OCI-LY7 (cell line): ENCODE measurements at regions not wholly inside any gene's neighbourhood (a gene's known extent, or its start where the extent isn't known, plus 50 kb on each side); places are given as distances from the start of the nearest gene placed in this dataset.

ENCODE experiments used
- BruUV-seq: library from RNA; stranded (reverse); fragments of 400-500 nt; replicated peaks from 2 replicates; lab custom pipeline; 2021; lab: Mats Ljungman, UMichigan
- CTCF ChIA-PET: fragments of 300-600 bp; sonication (Branson Sonifier 250); formaldehyde crosslinking; loops from one replicate; lab custom pipeline; 2022; ENCODE audit warnings: antibody characterized with exemption; ENCODE audit not compliant: unreplicated experiment; lab: Charles Lee
- POLR2A ChIA-PET: fragments of 300-600 bp; sonication (Branson Sonifier 250); formaldehyde crosslinking; loops from one replicate; lab custom pipeline; 2022; ENCODE audit warnings: antibody characterized with exemption; lab: Charles Lee
- DNase-seq: peaks from one replicate; pipeline ENCODE4 v3.0.0-alpha.2; 2015; ENCODE audit warnings: low spot score
- H2AFZ ChIP-seq: fragments of 200-600 bp; sonication (generic), shearing (Covaris generic); 2 replicates; pipeline ENCODE4 v1.6.1; 2014; ENCODE audit warnings: mild to moderate bottlenecking, antibody characterized with exemption, low read length, moderate library complexity
- H3K27ac ChIP-seq: fragments of 200-600 bp; sonication (generic); 2 replicates; pipeline ENCODE4 v1.5.1; 2014; ENCODE audit warnings: mixed run types, low read depth, mild to moderate bottlenecking, moderate library complexity, low read length, inconsistent platforms; ENCODE audit not compliant: poor library complexity, severe bottlenecking
- H3K36me3 ChIP-seq: fragments of 200-600 bp; sonication (generic); 2 replicates; pipeline ENCODE4 v1.6.1; 2014; ENCODE audit warnings: mild to moderate bottlenecking, antibody characterized with exemption, low read length, moderate library complexity, mixed read lengths; ENCODE audit not compliant: insufficient read depth
- H3K4me1 ChIP-seq: fragments of 200-600 bp; sonication (generic); 2 replicates; pipeline ENCODE4 v1.5.1; 2014; ENCODE audit warnings: mild to moderate bottlenecking, low read length; ENCODE audit not compliant: insufficient read depth, poor library complexity, severe bottlenecking
- H3K4me2 ChIP-seq: fragments of 200-600 bp; sonication (generic); 2 replicates; pipeline ENCODE4 v1.6.1; 2014; ENCODE audit warnings: mild to moderate bottlenecking, low read length
- H3K4me3 ChIP-seq: fragments of 200-600 bp; sonication (generic); 2 replicates; pipeline ENCODE4 v1.5.1; 2014; ENCODE audit warnings: mild to moderate bottlenecking, low read depth, low read length; ENCODE audit not compliant: poor library complexity, severe bottlenecking
- H3K79me2 ChIP-seq: fragments of 200-600 bp; sonication (generic); 2 replicates; pipeline ENCODE4 v1.6.1; 2016; ENCODE audit warnings: low read depth, mild to moderate bottlenecking, low read length, moderate library complexity, mixed read lengths; ENCODE audit not compliant: insufficient read depth
- H3K9me2 ChIP-seq: fragments of 200-600 bp; sonication (generic); 2 replicates; pipeline ENCODE4 v1.6.1; 2016; ENCODE audit warnings: mild to moderate bottlenecking, low read length, mixed read lengths; ENCODE audit not compliant: insufficient read depth
- H3K9me3 ChIP-seq: fragments of 200-600 bp; sonication (generic); 2 replicates; pipeline ENCODE4 v1.6.1; 2014; ENCODE audit warnings: mild to moderate bottlenecking, mixed run types, low read length, mixed read lengths
- H4K20me1 ChIP-seq: fragments of 200-600 bp; sonication (generic); 2 replicates; pipeline ENCODE4 v1.6.1; 2014; ENCODE audit warnings: mild to moderate bottlenecking, antibody characterized with exemption, low read length, moderate library complexity, mixed read lengths; ENCODE audit not compliant: insufficient read depth
- CTCF ChIP-seq: fragments of 200-600 bp; sonication (generic); conservative IDR thresholded peaks from 2 replicates; pipeline ENCODE4 v1.5.1; 2014; ENCODE audit warnings: mild to moderate bottlenecking, antibody characterized with exemption, low read length, moderate library complexity, mixed read lengths
- EZH2phosphoT487 ChIP-seq: fragments of 200-600 bp; sonication (generic); IDR thresholded peaks from 2 replicates; pipeline ENCODE4 v1.6.1; 2018; ENCODE audit warnings: low read depth, borderline replicate concordance, mild to moderate bottlenecking, mixed run types, antibody characterized with exemption, low read length, moderate library complexity, mixed read lengths
- intact Hi-C: fragments of 100-400 bp; cut with micrococcal nuclease; formaldehyde crosslinking; loops from one replicate; pipeline ENCODE4 v1.10.0; 2022; ENCODE audit not compliant: unreplicated experiment

DNA sequence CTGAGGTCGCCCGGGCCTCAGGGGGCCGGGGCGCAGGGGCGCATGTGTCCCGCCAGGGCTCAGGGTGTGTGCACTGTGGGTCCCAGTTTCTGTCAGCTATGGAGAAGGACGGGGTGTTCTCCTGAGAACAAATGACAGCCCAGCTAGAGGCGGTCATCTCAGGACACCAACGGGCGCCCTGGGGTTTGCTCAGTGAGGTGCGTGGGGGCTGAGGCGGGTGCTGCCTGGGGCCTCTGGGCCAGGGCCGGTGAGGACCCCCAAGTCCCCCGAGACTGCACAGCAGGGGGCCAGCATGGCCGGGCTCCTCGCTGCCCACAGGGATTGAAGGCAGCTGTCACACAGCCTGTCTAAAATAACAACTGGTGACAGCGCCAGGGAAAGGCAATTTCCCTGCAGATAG lies 808.8 kb upstream of the SOX11 start:
- intact Hi-C loops: no loop called here
- no peak for DNase-seq
- Histone ChIP-seq H3K4me1 (no peaks in the 10 kb centered on the region), H2AFZ (no peak overlapping the region), H3K9me2 (no peaks in the 10 kb centered on the region), H3K27ac (no peak overlapping the region), H3K36me3 (no peaks in the 10 kb centered on the region), H3K4me3 (no peak overlapping the region), H3K9me3 (no peaks in the 10 kb centered on the region), H3K4me2 (no peak overlapping the region), H3K79me2 (no peaks in the 10 kb centered on the region), H4K20me1 (no peaks in the 10 kb centered on the region)
- ChIA-PET CTCF (no interaction called here), POLR2A (interaction anchor here (0.7 kb wide), 2 partner anchors 18 to 485 kb away, joined by 4 read pairs; no protein-coding TSS in a partner anchor)
- BruUV-seq: no TSS peak
- TF ChIP-seq CTCF: no peak
- TF ChIP-seq EZH2phosphoT487: no peak

- CTCF ChIA-PET: no interaction called here
- no peaks in the 10 kb centered on the region for H3K9me2 ChIP-seq
- H3K4me2 ChIP-seq: no peak overlapping the region
- H3K4me3 ChIP-seq: no peak overlapping the region
- POLR2A ChIA-PET: no interaction called here
- TF ChIP-seq EZH2phosphoT487: no peak
- TF ChIP-seq CTCF: no peak
- intact Hi-C loops: no loop called here
- H2AFZ ChIP-seq: no peak overlapping the region
- H3K36me3 ChIP-seq: no peaks in the 10 kb centered on the region
- H3K79me2 ChIP-seq: no peaks in the 10 kb centered on the region
- H4K20me1 ChIP-seq: no peaks in the 10 kb centered on the region
- DNase-seq: no peak
- no peak overlapping the region for H3K27ac ChIP-seq
- H3K9me3 ChIP-seq: no peaks in the 10 kb centered on the region
- no TSS peak for BruUV-seq
- H3K4me1 ChIP-seq: no peaks in the 10 kb centered on the region
These were observed 808.0 kb upstream of the SOX11 start for GRCh38 chr2:4884117-4884571.

DNA sequence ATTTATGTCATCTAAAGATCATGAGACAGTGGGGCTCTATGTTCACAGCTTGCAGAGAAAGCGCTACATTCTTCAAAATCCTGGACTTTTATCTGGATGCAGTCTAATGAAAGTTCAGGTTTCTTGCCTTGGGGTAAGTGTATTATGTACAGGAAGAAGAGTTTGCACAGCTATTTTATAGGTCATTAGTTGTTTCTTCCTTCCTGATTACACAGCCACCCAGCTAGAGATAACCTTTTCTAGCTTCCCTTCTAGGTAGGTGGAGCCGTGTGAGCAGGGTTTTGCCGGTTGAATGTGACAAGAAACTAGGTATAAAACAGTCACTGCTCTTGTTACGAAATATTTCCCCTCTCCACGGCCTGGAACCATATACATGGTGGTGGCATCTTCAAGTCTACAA lies 800.8 kb upstream of the SOX11 start:
- intact Hi-C loops: no loop called here
- no peak for TF ChIP-seq EZH2phosphoT487
- no peak for TF ChIP-seq CTCF
- Histone ChIP-seq H4K20me1 (no peaks in the 10 kb centered on the region), H3K4me1 (no peaks in the 10 kb centered on the region), H3K27ac (no peak overlapping the region), H3K9me3 (no peaks in the 10 kb centered on the region), H3K79me2 (no peaks in the 10 kb centered on the region), H3K4me3 (no peak overlapping the region), H3K4me2 (no peak overlapping the region), H2AFZ (no peak overlapping the region), H3K36me3 (no peaks in the 10 kb centered on the region), H3K9me2 (no peaks in the 10 kb centered on the region)
- DNase-seq: no peak
- no TSS peak for BruUV-seq
- ChIA-PET CTCF (no interaction called here), POLR2A (interaction anchor here (0.7 kb wide), 1 partner anchor 22 kb away, joined by 3 read pairs; no protein-coding TSS in a partner anchor)
